H9 (cell line): ENCODE measurements at regions not wholly inside any gene's neighbourhood (a gene's known extent, or its start where the extent isn't known, plus 50 kb on each side); places are given as distances from the start of the nearest gene placed in this dataset.

ENCODE experiments used
- DNase-seq: peaks from one replicate; pipeline ENCODE4 v3.0.0-alpha.2; 2017
- H2AFZ ChIP-seq: one replicate; pipeline ENCODE4 v1.6.1; 2013; ENCODE audit warnings: mild to moderate bottlenecking, low read length, control low read depth, moderate library complexity
- H2AK5ac ChIP-seq: 2 replicates; pipeline ENCODE4 v1.6.1; 2013; ENCODE audit warnings: low read length, control low read depth, mixed read lengths; ENCODE audit not compliant: insufficient read length
- H2BK120ac ChIP-seq: one replicate; pipeline ENCODE4 v1.6.1; 2013; ENCODE audit warnings: low read depth, mild to moderate bottlenecking, low read length, control low read depth, inconsistent platforms; ENCODE audit not compliant: poor library complexity, severe bottlenecking
- H2BK12ac ChIP-seq: 2 replicates; pipeline ENCODE4 v1.6.1; 2013; ENCODE audit warnings: low read length, control low read depth, mixed read lengths, low read depth; ENCODE audit not compliant: insufficient read length
- H2BK15ac ChIP-seq: 2 replicates; pipeline ENCODE4 v1.6.1; 2013; ENCODE audit warnings: low read depth, low read length, control low read depth
- H2BK20ac ChIP-seq: one replicate; pipeline ENCODE4 v1.6.1; 2013; ENCODE audit warnings: low read depth, mild to moderate bottlenecking, low read length, control low read depth, inconsistent platforms; ENCODE audit not compliant: poor library complexity, severe bottlenecking
- H2BK5ac ChIP-seq: 2 replicates; pipeline ENCODE4 v1.6.1; 2013; ENCODE audit warnings: low read length, control low read depth, mixed read lengths; ENCODE audit not compliant: insufficient read length
- H3K14ac ChIP-seq: 2 replicates; pipeline ENCODE4 v1.6.1; 2013; ENCODE audit warnings: low read length, control low read depth; ENCODE audit not compliant: insufficient read depth
- H3K18ac ChIP-seq: 2 replicates; pipeline ENCODE4 v1.6.1; 2013; ENCODE audit warnings: low read depth, mild to moderate bottlenecking, mixed read lengths, low read length, control low read depth; ENCODE audit not compliant: insufficient read length
- H3K23ac ChIP-seq: 2 replicates; pipeline ENCODE4 v1.6.1; 2013; ENCODE audit warnings: low read length, control low read depth, mixed read lengths, low read depth; ENCODE audit not compliant: insufficient read length
- H3K23me2 ChIP-seq: 2 replicates; pipeline ENCODE4 v1.6.1; 2013; ENCODE audit warnings: low read depth, mild to moderate bottlenecking, mixed read lengths, low read length, control low read depth; ENCODE audit not compliant: insufficient read length, poor library complexity, severe bottlenecking
- H3K27ac ChIP-seq: 2 replicates; pipeline ENCODE4 v1.5.1; 2013; ENCODE audit warnings: low read length, control low read depth, mixed read lengths, low read depth; ENCODE audit not compliant: insufficient read length
- H3K27me3 ChIP-seq: 2 replicates; pipeline ENCODE4 v1.6.1; 2013; ENCODE audit warnings: low read length, control low read depth, inconsistent platforms; ENCODE audit not compliant: insufficient read depth
- H3K4ac ChIP-seq: 2 replicates; pipeline ENCODE4 v1.6.1; 2013; ENCODE audit warnings: low read depth, mild to moderate bottlenecking, control low read depth, inconsistent platforms, low read length, moderate library complexity
- H3K4me1 ChIP-seq: 2 replicates; pipeline ENCODE4 v1.6.1; 2013; ENCODE audit warnings: low read length, control low read depth, inconsistent platforms; ENCODE audit not compliant: insufficient read depth
- H3K4me2 ChIP-seq: 2 replicates; pipeline ENCODE4 v1.6.1; 2013; ENCODE audit warnings: low read length, control low read depth, mixed read lengths; ENCODE audit not compliant: insufficient read length, insufficient read depth
- H3K56ac ChIP-seq: 2 replicates; pipeline ENCODE4 v1.6.1; 2013; ENCODE audit warnings: low read depth, mild to moderate bottlenecking, mixed read lengths, low read length, control low read depth; ENCODE audit not compliant: insufficient read length
- H3K79me1 ChIP-seq: 2 replicates; pipeline ENCODE4 v1.6.1; 2013; ENCODE audit warnings: low read depth, mild to moderate bottlenecking, moderate library complexity, low read length, control low read depth, inconsistent platforms; ENCODE audit not compliant: insufficient read depth, poor library complexity, severe bottlenecking
- H3K79me2 ChIP-seq: 2 replicates; pipeline ENCODE4 v1.6.1; 2013; ENCODE audit warnings: low read length, control low read depth, inconsistent platforms; ENCODE audit not compliant: insufficient read depth
- H3K9ac ChIP-seq: 2 replicates; pipeline ENCODE4 v1.6.1; 2013; ENCODE audit warnings: low read length, control low read depth, mixed read lengths; ENCODE audit not compliant: insufficient read length; ENCODE audit errors: extremely low read depth
- H3K9me3 ChIP-seq: one replicate; pipeline ENCODE4 v1.6.1; 2013; ENCODE audit warnings: low read depth, low read length, inconsistent platforms; ENCODE audit not compliant: control insufficient read depth
- H3T11ph ChIP-seq: one replicate; pipeline ENCODE4 v1.6.1; 2013; ENCODE audit warnings: mild to moderate bottlenecking, low read length, control low read depth, inconsistent platforms
- H4K20me1 ChIP-seq: one replicate; pipeline ENCODE4 v1.6.1; 2013; ENCODE audit not compliant: control insufficient read depth, insufficient read length, insufficient read depth
- H4K5ac ChIP-seq: 2 replicates; pipeline ENCODE4 v1.6.1; 2013; ENCODE audit warnings: low read depth, mild to moderate bottlenecking, mixed read lengths, low read length, control low read depth; ENCODE audit not compliant: insufficient read length
- H4K8ac ChIP-seq: replicated peaks from 2 replicates; pipeline ENCODE4 v1.6.1; 2013; ENCODE audit warnings: low read length, control low read depth, mixed read lengths, low read depth; ENCODE audit not compliant: insufficient read length
- H4K91ac ChIP-seq: 2 replicates; pipeline ENCODE4 v1.6.1; 2013; ENCODE audit warnings: low read depth, mild to moderate bottlenecking, moderate library complexity, mixed read lengths, low read length, control low read depth; ENCODE audit not compliant: insufficient read length
- H3K27ac Mint-ChIP-seq, 3 experiments: 2 replicates in 2 of 3; 3 replicates in 1 of 3; pipeline ENCODE4 v1.8.0; 2020 to 2021; ENCODE audit warnings: mixed read lengths in 3 of 3, mild to moderate bottlenecking in 1 of 3, moderate library complexity in 1 of 3
- H3K27me3 Mint-ChIP-seq: 2 replicates; pipeline ENCODE4 v1.8.0; 2021; ENCODE audit warnings: low read depth, mild to moderate bottlenecking, moderate library complexity, mixed read lengths
- H3K36me3 Mint-ChIP-seq, 3 experiments: 2 replicates in 2 of 3; 3 replicates in 1 of 3; pipeline ENCODE4 v1.8.0; 2020 to 2021; ENCODE audit warnings: low read depth in 3 of 3, mixed read lengths in 3 of 3; ENCODE audit not compliant: insufficient read depth in 1 of 3
- H3K4me1 Mint-ChIP-seq, 2 experiments: 2 replicates each; pipeline ENCODE4 v1.8.0; 2020; ENCODE audit warnings: mixed read lengths in 2 of 2
- H3K4me3 Mint-ChIP-seq, 2 experiments: 2 replicates in 1 of 2; 3 replicates in 1 of 2; pipeline ENCODE4 v1.8.0; 2020 to 2021; ENCODE audit warnings: mild to moderate bottlenecking in 2 of 2, mixed read lengths in 2 of 2, moderate library complexity in 1 of 2
- H3K9me3 Mint-ChIP-seq, 2 experiments: 2 replicates in 1 of 2; 3 replicates in 1 of 2; pipeline ENCODE4 v1.8.0; 2020; ENCODE audit warnings: mild to moderate bottlenecking in 2 of 2, mixed read lengths in 2 of 2, moderate library complexity in 1 of 2
- WGBS: extraction: QIAGEN DNeasy Blood & Tissue Kit; methylation state at CpG from one replicate; pipeline ENCODE4 v1.1.7; 2013; ENCODE audit warnings: missing lambda C conversion rate, low lambda C conversion rate, mixed read lengths; ENCODE audit not compliant: insufficient read length; ENCODE audit errors: extremely low coverage; 5-methylcytosine and 5-hydroxymethylcytosine counted together
- TF ChIP-seq, protein P1 (sequence below): fragments of 200-600 bp; sonication (generic); conservative IDR thresholded peaks from 3 replicates; pipeline ENCODE4 v1.8.0; 2021; ENCODE audit warnings: antibody characterized with exemption, mild to moderate bottlenecking

DNA sequence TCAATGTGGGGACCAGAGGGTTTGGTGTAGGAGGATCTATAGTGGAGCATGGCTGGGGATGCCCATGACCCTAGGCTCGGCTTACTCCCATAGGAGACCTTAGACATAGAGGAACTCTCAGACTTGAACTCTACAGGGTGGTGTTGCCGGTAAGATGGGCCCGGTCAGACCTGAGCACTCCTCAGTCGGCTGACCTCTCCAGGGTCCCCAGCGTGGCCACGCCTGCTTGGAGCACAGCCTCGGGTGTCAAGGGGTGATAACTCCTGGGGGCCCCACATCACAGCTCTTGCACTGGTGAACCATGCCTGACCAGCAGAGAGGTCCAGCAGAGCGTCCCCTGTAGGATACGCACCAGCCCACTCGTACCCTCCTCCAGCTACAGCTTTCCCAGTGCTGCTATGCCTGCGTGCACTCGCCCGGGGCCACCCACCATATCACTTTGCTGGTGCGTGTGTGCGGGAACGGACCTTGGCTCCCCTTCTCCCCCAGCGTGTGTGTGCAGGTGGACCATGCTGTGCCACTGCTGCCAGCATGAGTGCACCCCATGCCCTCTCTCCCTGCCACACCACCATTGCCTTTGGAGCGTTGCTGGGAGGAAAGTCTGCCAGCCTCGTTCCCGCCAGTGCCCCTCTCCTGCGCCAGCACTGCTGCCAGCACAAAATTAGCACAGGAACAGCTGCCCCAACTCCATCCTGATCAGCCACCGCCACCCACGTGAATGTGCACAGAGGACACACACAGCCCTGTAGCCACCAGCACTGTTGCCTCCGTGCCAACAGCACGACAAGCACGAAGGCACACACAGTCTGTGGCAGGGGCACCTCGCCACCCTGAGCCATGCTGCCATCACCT lies 806.6 kb downstream of the GLUD2 start:
- H3K27me3 Mint-ChIP-seq, result no peaks in the 10 kb centered on the region
- H3K27ac Mint-ChIP-seq, result no peak overlapping the region; a peak in 1 of 7 replicates
- WGBS, result no CpG with 5 or more reads among the region's 27 CpGs
- Histone ChIP-seq H3K4me2 (no peak overlapping the region), H3K27me3 (no peaks in the 10 kb centered on the region), H2AFZ (no peak overlapping the region), H3K79me1 (no peaks in the 10 kb centered on the region), H2BK15ac (no peak overlapping the region), H3K4me1 (no peaks in the 10 kb centered on the region), H3K4ac (no peak overlapping the region), H3K27ac (no peak overlapping the region), H4K8ac (no peak overlapping the region), H3K18ac (no peak overlapping the region), H2AK5ac (no peak overlapping the region), H3T11ph (no peak overlapping the region), H2BK20ac (no peak overlapping the region), H2BK120ac (no peak overlapping the region), H3K9me3 (peaks cover 8% of the 10 kb centered on the region), H3K14ac (no peak overlapping the region; the same call in 1 of the 2 replicates), H3K9ac (no peak overlapping the region), H4K5ac (no peak overlapping the region), H4K91ac (no peak overlapping the region), H3K79me2 (no peaks in the 10 kb centered on the region), H4K20me1 (no peaks in the 10 kb centered on the region), H3K23ac (no peak overlapping the region), H2BK12ac (no peak overlapping the region), H2BK5ac (no peak overlapping the region), H3K23me2 (no peaks in the 10 kb centered on the region), H3K56ac (no peak overlapping the region)
- H3K9me3 Mint-ChIP-seq, result peaks cover 11 to 39% of the 10 kb centered on the region in 2 experiments
- TF ChIP-seq, protein P1, sequence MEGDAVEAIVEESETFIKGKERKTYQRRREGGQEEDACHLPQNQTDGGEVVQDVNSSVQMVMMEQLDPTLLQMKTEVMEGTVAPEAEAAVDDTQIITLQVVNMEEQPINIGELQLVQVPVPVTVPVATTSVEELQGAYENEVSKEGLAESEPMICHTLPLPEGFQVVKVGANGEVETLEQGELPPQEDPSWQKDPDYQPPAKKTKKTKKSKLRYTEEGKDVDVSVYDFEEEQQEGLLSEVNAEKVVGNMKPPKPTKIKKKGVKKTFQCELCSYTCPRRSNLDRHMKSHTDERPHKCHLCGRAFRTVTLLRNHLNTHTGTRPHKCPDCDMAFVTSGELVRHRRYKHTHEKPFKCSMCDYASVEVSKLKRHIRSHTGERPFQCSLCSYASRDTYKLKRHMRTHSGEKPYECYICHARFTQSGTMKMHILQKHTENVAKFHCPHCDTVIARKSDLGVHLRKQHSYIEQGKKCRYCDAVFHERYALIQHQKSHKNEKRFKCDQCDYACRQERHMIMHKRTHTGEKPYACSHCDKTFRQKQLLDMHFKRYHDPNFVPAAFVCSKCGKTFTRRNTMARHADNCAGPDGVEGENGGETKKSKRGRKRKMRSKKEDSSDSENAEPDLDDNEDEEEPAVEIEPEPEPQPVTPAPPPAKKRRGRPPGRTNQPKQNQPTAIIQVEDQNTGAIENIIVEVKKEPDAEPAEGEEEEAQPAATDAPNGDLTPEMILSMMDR, result no peak
- no peak for DNase-seq
- H3K4me1 Mint-ChIP-seq, result no peaks in the 10 kb centered on the region
- H3K4me3 Mint-ChIP-seq, result no peak overlapping the region
- peaks cover 0 to 2% (median 0%) of the 10 kb centered on the region in 3 experiments; a peak in 1 of 7 replicates for H3K36me3 Mint-ChIP-seq
